Tongue (tissue), 1 donor: ENCODE measurements at regions not wholly inside any gene's neighbourhood (a gene's known extent, or its start where the extent isn't known, plus 50 kb on each side); places are given as distances from the start of the nearest gene placed in this dataset.
A peak's percentile ranks its signal among the peaks of the same experiment; 100 is the strongest.

Experiments
- DNase-seq: peaks from one replicate; pipeline ENCODE4 v3.0.0-alpha.2; 2015

GRCh38 chr9:13716601-13717321 is 437.3 kb upstream of the MPDZ start:
- peak; percentile 48 for DNase-seq

- DNase-seq = no peak
Measured at GRCh38 chr9:13716090-13716489, 436.6 kb upstream of the MPDZ start.

GRCh38 chr9:13715430-13715829 is 435.9 kb upstream of the MPDZ start:
- DNase-seq = no peak

- DNase-seq = no peak
Measured at GRCh38 chr9:13707612-13708576, 428.4 kb upstream of the MPDZ start.

- peak; percentile 96 for DNase-seq
Measured at GRCh38 chr9:13705918-13706317, 426.4 kb upstream of the MPDZ start.

GRCh38 chr9:13705373-13705772 is 425.9 kb upstream of the MPDZ start:
- DNase-seq = no peak

GRCh38 chr9:13690595-13690994 is 411.1 kb upstream of the MPDZ start:
- DNase-seq = no peak

GRCh38 chr9:13689925-13690324 is 410.4 kb upstream of the MPDZ start:
- no peak for DNase-seq

GRCh38 chr9:13688990-13689600 is 409.6 kb upstream of the MPDZ start:
- DNase-seq = peak; percentile 33

- peak; percentile 26 for DNase-seq
Measured at GRCh38 chr9:13688223-13688989, 408.9 kb upstream of the MPDZ start.

GRCh38 chr9:13684656-13685055 is 405.2 kb upstream of the MPDZ start:
- no peak for DNase-seq

GRCh38 chr9:13677801-13678200 is 398.3 kb upstream of the MPDZ start:
- no peak for DNase-seq

- no peak for DNase-seq
Measured at GRCh38 chr9:13675638-13676000, 396.1 kb upstream of the MPDZ start.

GRCh38 chr9:13674926-13675637 is 395.6 kb upstream of the MPDZ start:
- peak; percentile 11 for DNase-seq

- no peak for DNase-seq
Measured at GRCh38 chr9:13673348-13673747, 393.9 kb upstream of the MPDZ start.

GRCh38 chr9:13665418-13666066 is 386.1 kb upstream of the MPDZ start:
- DNase-seq = no peak

- no peak for DNase-seq
Measured at GRCh38 chr9:13661014-13661413, 381.5 kb upstream of the MPDZ start.

- peak; percentile 17 for DNase-seq
Measured at GRCh38 chr9:13651969-13652663, 372.6 kb upstream of the MPDZ start.

GRCh38 chr9:13651526-13651925 is 372.0 kb upstream of the MPDZ start:
- no peak for DNase-seq

- no peak for DNase-seq
Measured at GRCh38 chr9:13648676-13649075, 369.2 kb upstream of the MPDZ start.
